GM19328 (cell line): ENCODE measurements at regions not wholly inside any gene's neighbourhood (a gene's known extent, or its start where the extent isn't known, plus 50 kb on each side); places are given as distances from the start of the nearest gene placed in this dataset.

Source experiments
- ATAC-seq: cut with Tn5 transposase; IDR thresholded peaks from one replicate; pipeline ENCODE4 v1.9.1; 2021; ENCODE audit warnings: mild to moderate bottlenecking, moderate library complexity; ENCODE audit not compliant: unreplicated experiment

- ATAC-seq = no peak
Observed at GRCh38 chr3:102529452-102529851, 94.6 kb downstream of the ZPLD1 start.

GRCh38 chr3:102530415-102531181 is 95.8 kb downstream of the ZPLD1 start:
- no peak for ATAC-seq

- ATAC-seq = no peak
Observed at GRCh38 chr3:102531686-102532085, 96.9 kb downstream of the ZPLD1 start.

- no peak for ATAC-seq
Observed at GRCh38 chr3:102532901-102533300, 98.1 kb downstream of the ZPLD1 start.

GRCh38 chr3:102533784-102534183 is 99.0 kb downstream of the ZPLD1 start:
- no peak for ATAC-seq

- ATAC-seq = no peak
Observed at GRCh38 chr3:102536456-102536855, 101.6 kb downstream of the ZPLD1 start.

- no peak for ATAC-seq
Observed at GRCh38 chr3:102537123-102537522, 102.3 kb downstream of the ZPLD1 start.

GRCh38 chr3:102544741-102545140 is 109.9 kb downstream of the ZPLD1 start:
- ATAC-seq = no peak

- no peak for ATAC-seq
Observed at GRCh38 chr3:102545276-102545675, 110.5 kb downstream of the ZPLD1 start.

- no peak for ATAC-seq
Observed at GRCh38 chr3:102553876-102554275, 119.1 kb downstream of the ZPLD1 start.

- ATAC-seq = no peak
Observed at GRCh38 chr3:102570511-102570910, 135.7 kb downstream of the ZPLD1 start.

- no peak for ATAC-seq
Observed at GRCh38 chr3:102571006-102571405, 136.2 kb downstream of the ZPLD1 start.

GRCh38 chr3:102571720-102572384 is 137.0 kb downstream of the ZPLD1 start:
- ATAC-seq = no peak

GRCh38 chr3:102573483-102574028 is 138.7 kb downstream of the ZPLD1 start:
- no peak for ATAC-seq

- no peak for ATAC-seq
Observed at GRCh38 chr3:102574355-102574754, 139.5 kb downstream of the ZPLD1 start.

- no peak for ATAC-seq
Observed at GRCh38 chr3:102576651-102577050, 141.8 kb downstream of the ZPLD1 start.

- no peak for ATAC-seq
Observed at GRCh38 chr3:102577082-102577789, 142.4 kb downstream of the ZPLD1 start.

GRCh38 chr3:102580760-102581159 is 145.9 kb downstream of the ZPLD1 start:
- ATAC-seq = no peak

- no peak for ATAC-seq
Observed at GRCh38 chr3:102586485-102586884, 151.7 kb downstream of the ZPLD1 start.

- no peak for ATAC-seq
Observed at GRCh38 chr3:102593812-102594602, 159.2 kb downstream of the ZPLD1 start.

GRCh38 chr3:102595057-102595456 is 160.2 kb downstream of the ZPLD1 start:
- ATAC-seq = no peak
